ENCODE measurements at regions not wholly inside any gene's neighbourhood (a gene's known extent, or its start where the extent isn't known, plus 50 kb on each side); places are given as distances from the start of the nearest gene placed in this dataset.

DNA sequence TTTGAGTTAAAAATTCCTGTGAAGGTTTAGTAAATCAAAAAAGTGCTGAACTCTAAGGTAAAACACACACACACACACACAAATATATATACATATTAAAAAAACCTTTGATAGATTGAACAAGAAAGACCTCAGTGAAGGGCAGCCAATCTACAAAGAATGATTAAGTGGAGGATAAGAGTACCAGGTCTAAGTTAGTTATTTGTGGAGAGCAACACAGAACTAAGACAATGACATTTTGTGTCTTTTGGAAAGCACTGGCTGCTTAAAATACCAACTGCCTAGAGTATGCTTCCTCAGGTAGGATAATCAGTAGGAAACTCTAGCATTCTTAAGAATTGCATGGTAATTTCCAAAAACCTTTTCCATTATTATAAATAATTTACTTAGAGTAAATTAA, 481.4 kb upstream of the SYT4 start:
- Mint-ChIP-seq H3K9me3 (peaks cover 4% of the 10 kb centered on the region), H3K36me3 (no peaks in the 10 kb centered on the region), H3K27me3 (no peaks in the 10 kb centered on the region), H3K4me3 (no peak overlapping the region), H3K27ac (no peak overlapping the region), H3K4me1 (ENCODE audit: unreplicated experiment) (peaks cover 7% of the 10 kb centered on the region)
- TF ChIP-seq, protein P1, sequence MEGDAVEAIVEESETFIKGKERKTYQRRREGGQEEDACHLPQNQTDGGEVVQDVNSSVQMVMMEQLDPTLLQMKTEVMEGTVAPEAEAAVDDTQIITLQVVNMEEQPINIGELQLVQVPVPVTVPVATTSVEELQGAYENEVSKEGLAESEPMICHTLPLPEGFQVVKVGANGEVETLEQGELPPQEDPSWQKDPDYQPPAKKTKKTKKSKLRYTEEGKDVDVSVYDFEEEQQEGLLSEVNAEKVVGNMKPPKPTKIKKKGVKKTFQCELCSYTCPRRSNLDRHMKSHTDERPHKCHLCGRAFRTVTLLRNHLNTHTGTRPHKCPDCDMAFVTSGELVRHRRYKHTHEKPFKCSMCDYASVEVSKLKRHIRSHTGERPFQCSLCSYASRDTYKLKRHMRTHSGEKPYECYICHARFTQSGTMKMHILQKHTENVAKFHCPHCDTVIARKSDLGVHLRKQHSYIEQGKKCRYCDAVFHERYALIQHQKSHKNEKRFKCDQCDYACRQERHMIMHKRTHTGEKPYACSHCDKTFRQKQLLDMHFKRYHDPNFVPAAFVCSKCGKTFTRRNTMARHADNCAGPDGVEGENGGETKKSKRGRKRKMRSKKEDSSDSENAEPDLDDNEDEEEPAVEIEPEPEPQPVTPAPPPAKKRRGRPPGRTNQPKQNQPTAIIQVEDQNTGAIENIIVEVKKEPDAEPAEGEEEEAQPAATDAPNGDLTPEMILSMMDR (conservative IDR thresholded peaks at IDR 0.05) = no peak
- no peak for DNase-seq (ENCODE audit: extremely low spot score, unreplicated experiment)

DNA sequence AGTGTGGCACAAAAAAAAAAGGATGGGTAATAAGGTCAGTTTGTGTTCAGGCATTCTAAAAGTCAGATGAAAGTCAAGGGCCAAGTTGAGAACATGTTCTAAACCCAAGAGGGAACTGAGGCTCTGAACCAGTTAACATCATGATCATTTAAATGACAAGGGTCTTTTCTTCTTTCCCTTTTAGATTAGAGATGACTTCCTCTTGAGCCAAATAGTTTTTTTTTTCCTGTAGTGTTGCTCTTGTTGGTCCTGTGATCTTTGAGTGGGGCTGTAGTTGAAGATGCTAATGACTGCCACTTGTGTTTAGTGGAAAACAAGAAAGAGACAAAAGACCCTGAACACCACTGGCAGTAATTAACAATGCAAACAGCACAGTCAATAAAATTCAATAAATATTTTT, 482.7 kb upstream of the SYT4 start:
- TF ChIP-seq, protein P1 (conservative IDR thresholded peaks at IDR 0.05) = no peak
- peaks cover 7% of the 10 kb centered on the region for H3K4me1 Mint-ChIP-seq (ENCODE audit: unreplicated experiment)
- H3K9me3 Mint-ChIP-seq = peaks cover 4% of the 10 kb centered on the region
- no peak overlapping the region for H3K4me3 Mint-ChIP-seq
- H3K27ac Mint-ChIP-seq = no peak overlapping the region
- no peaks in the 10 kb centered on the region for H3K36me3 Mint-ChIP-seq
- DNase-seq (ENCODE audit: extremely low spot score, unreplicated experiment) = no peak
- H3K27me3 Mint-ChIP-seq = no peaks in the 10 kb centered on the region

DNA sequence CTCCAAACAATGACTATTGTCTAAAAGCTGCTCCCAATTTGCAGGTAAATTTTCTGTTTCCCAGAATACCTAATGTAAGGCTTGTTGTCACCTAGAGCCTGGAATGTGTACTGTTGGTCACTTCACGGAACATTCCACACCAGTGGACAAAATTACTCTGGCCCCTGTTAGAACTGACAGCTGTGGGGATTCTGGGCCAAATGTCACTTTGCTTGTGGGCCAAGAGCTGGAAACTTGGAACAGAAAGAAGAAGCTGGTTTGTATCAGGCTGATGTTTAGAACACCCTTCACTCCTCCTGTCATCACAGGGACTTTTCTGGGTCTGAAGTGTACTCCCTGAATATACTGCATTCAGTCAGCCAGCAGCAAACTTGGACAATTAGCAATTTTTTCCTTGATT, 495.6 kb upstream of the SYT4 start:
- peaks cover 10% of the 10 kb centered on the region for H3K9me3 Mint-ChIP-seq
- TF ChIP-seq, protein P1 (conservative IDR thresholded peaks at IDR 0.05) = no peak
- H3K36me3 Mint-ChIP-seq = no peaks in the 10 kb centered on the region
- no peak overlapping the region for H3K4me3 Mint-ChIP-seq
- no peak for DNase-seq (ENCODE audit: extremely low spot score, unreplicated experiment)
- no peak overlapping the region for H3K27ac Mint-ChIP-seq
- H3K27me3 Mint-ChIP-seq = no peaks in the 10 kb centered on the region
- H3K4me1 Mint-ChIP-seq (ENCODE audit: unreplicated experiment) = no peaks in the 10 kb centered on the region

DNA sequence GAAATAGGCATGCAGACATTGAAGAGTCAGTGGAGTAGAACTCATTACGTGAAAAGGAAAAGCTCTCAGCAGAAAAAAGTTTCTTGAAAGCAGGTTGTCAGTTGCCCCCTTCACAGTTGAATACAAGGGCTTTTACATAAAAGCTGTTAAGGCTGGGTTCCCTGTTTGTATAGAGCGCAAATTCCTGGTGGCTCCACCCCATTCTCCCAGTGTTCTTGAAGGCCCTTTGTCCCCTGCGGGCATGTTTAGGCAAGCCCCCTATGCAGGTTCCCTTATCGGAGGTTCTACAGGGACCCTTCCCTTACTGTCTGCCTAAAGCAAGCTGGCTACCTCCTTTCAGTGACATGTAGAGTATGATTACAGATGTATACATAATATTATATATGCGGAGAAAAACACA, 497.2 kb upstream of the SYT4 start:
- H3K4me3 Mint-ChIP-seq = no peak overlapping the region
- H3K4me1 Mint-ChIP-seq (ENCODE audit: unreplicated experiment) = peaks cover 3% of the 10 kb centered on the region
- no peaks in the 10 kb centered on the region for H3K36me3 Mint-ChIP-seq
- DNase-seq (ENCODE audit: extremely low spot score, unreplicated experiment) = no peak
- peaks cover 5% of the 10 kb centered on the region for H3K9me3 Mint-ChIP-seq
- TF ChIP-seq, protein P1 (conservative IDR thresholded peaks at IDR 0.05) = no peak
- no peaks in the 10 kb centered on the region for H3K27me3 Mint-ChIP-seq
- no peak overlapping the region for H3K27ac Mint-ChIP-seq

DNA sequence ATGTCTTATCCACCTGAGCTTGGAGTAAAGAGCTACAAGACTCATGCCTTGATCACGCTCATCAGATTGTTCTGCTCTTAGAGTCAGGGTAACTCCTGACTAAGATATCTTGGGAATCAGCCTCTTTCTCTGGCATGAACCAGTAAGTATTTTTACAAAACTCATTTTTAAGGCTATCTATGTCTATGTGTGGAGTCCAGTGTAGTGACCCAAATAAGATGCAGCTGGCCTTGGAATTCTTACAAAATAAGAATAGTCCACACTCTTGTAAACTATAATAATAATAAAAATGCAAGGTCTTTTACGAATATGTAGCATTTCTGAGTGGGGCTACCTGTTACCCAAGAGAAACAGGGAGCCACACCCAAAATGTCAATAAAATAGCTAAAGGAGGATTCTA, 498.3 kb upstream of the SYT4 start:
- H3K27ac Mint-ChIP-seq = no peak overlapping the region
- TF ChIP-seq, protein P1 (conservative IDR thresholded peaks at IDR 0.05) = no peak
- no peaks in the 10 kb centered on the region for H3K9me3 Mint-ChIP-seq
- H3K27me3 Mint-ChIP-seq = no peaks in the 10 kb centered on the region
- no peaks in the 10 kb centered on the region for H3K36me3 Mint-ChIP-seq
- no peak for DNase-seq (ENCODE audit: extremely low spot score, unreplicated experiment)
- H3K4me3 Mint-ChIP-seq = no peak overlapping the region
- peaks cover 7% of the 10 kb centered on the region for H3K4me1 Mint-ChIP-seq (ENCODE audit: unreplicated experiment)

DNA sequence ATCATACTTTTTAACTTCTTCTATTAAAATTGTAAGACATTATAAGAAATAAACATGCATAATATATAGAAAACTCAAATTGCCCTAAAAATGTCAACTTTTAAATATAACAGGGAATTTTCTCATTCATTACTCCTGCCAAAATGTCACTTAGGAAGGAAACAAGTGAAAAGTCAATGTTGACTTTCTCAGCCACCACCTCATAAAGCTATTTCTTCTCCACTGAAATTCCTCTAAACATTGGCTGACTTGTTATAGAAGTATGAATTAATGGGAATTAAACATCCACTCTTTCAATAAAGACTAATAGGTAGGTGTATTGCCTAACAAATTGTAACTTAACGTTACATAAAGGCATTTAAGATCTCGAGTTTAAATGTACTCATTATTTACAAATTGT, 499.7 kb upstream of the SYT4 start:
- H3K27ac Mint-ChIP-seq = no peak overlapping the region
- H3K4me3 Mint-ChIP-seq = no peak overlapping the region
- H3K9me3 Mint-ChIP-seq = no peaks in the 10 kb centered on the region
- no peaks in the 10 kb centered on the region for H3K36me3 Mint-ChIP-seq
- H3K27me3 Mint-ChIP-seq = no peaks in the 10 kb centered on the region
- no peak for DNase-seq (ENCODE audit: extremely low spot score, unreplicated experiment)
- TF ChIP-seq, protein P1 (conservative IDR thresholded peaks at IDR 0.05) = no peak
- H3K4me1 Mint-ChIP-seq (ENCODE audit: unreplicated experiment) = peaks cover 7% of the 10 kb centered on the region
